COLO668 (cell line): ENCODE measurements at regions not wholly inside any gene's neighbourhood (a gene's known extent, or its start where the extent isn't known, plus 50 kb on each side); places are given as distances from the start of the nearest gene placed in this dataset.
A peak's percentile ranks its signal among the peaks of the same experiment; 100 is the strongest.

Experiments used
- DNase-seq: peaks from one replicate; lab custom pipeline; 2025; ENCODE audit not compliant: unreplicated experiment; lab: John Stamatoyannopoulos, UW

DNA sequence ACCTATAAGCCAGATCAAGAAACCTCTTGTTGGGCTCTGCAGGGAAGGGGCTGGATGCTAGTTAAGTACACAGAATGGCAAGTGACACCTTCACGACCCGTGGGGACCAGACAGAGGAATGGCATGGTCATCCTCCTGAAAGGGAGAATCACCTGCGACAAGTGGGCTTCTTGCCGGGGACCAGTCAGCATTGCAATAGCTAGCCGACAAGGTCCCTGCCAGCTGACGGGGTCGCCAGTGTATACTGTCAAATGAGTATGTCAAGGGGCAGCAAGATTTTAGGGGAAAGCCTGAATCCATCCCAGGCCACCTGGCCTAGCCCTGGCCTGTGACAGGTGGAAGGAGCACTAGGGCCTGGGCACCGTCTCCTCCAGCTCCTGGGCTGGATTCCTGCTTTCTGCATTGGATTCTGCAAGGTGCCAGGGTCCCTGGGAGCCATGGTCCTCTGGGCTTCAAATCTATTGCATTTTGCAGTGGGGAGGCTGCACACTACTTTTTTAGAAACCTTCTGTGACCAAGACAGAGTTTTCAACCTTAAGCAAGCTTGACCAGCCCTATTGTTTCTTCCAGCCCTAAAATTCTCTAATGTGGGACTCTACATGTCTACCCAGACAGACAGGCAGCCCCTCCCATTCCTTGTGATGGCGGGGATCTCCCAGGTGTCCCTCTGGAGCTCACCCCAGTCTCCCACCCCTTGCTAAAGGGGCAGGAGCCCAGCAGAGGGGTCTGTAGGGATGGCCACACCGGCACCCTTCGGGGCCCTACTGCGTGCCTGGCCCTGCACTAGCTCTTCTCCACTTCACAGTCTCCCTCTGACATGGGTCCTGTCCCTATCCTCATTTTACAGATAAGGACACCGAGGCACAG lies 178.5 kb downstream of the GLI2 start:
- no peak for DNase-seq

DNA sequence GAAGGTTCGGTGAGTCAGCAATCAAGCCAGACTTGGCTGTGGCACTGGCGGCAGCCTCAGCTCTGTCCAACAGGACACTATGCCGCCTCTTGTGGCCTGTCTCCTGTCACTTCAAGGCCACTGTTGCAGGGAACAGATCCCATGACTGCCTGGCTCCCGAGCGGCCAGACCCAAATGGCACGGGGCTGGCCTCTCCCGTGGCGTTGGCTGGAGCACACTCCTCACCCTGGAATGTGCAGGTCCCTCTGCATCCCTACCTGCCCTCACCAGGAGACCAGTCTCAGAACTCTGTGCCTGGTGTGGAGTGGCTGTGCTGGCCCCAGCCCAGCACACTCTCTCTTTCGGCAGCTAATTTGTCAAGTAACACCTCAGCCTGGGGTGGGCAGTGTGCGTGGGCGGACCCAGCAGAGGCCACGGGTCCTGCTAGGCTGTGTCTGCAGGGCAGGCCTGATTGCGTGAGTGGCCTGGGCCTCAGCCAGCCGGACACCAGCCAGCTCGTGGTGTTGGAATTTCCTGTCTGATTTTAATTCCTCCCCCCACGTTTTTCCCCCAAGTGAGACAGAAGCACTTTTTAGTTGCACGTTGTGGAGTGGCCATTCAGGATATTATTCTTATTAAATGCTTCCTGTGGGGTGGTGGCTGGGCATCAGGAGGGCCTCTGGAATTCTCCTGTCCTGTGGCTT lies 179.3 kb downstream of the GLI2 start:
- no peak for DNase-seq

DNA sequence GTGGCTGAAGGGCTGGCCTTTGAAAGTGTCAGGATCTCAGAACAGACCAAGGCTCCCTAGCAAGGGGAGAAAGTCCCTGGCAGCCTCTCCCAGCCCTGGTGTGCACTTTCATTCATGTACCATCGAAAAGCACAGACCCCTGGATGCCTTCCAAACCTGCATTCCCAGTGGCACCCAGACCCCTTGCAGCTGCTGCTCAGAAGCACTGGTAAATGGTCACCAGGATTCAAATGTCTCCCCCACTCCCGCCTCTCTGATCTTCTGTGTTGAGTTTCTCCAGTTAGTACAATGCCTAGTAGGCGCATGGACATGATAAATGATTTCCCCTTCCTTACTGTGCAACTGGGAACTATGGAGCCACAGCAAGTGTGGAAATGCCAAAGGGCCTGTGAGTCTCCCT lies 180.0 kb downstream of the GLI2 start:
- no peak for DNase-seq

DNA sequence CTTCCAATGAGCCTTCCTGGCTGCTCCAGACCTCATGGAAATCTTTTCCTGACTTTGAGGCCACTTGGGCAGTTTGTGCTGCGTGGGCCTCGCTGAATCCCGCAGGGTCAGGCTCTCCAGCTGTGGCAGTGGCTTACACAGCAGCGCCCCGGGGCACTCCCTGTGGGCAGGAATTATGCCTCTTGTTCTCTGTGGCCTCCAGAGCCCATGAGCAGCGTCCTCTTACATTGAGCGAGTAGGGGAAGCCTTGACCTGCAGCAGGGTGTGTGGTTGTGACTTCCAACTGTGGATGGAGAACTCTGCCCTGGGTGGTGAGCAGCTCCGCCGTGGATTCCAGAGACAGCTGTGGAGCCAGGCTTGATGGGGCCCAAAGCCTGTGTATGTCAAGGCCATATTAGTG lies 180.8 kb downstream of the GLI2 start:
- DNase-seq = no peak

DNA sequence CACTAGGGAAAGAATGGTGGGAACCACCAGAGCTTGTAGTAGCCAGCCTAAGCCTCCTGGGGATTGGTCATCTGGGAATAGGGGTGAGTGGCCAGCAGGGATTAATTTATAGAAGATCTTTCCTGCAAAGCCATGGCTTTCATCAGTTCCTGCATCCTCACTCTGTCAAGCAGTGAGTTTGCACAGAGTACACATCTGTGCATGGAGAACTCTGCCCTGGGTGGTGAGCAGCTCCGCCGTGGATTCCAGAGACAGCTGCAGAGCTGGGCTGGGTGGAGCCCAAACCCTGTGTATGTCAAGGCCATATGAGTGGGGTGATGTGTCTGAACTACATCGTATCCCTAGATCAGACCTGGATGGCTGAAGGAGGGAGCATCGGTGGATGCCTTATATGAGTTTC lies 182.2 kb downstream of the GLI2 start:
- no peak for DNase-seq

DNA sequence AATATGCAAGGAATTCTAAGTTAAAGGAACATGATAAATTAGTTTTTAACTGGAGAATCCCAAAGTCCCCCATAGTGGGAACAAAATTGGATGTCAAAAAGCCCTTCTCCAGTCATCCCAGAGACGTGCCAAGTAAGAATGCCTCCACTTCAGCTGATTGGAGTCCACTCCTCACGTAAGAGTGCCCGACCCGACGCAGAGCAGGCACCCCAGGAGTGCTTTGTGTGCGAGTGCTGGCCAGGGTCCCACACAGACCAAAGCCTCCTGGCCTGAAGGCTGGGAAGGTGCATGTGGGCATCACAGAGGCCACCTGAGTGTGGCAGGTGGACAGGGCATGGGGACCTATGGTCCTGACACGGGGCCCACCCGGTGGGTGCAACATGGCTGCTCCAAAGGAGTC lies 183.5 kb downstream of the GLI2 start:
- DNase-seq = no peak

DNA sequence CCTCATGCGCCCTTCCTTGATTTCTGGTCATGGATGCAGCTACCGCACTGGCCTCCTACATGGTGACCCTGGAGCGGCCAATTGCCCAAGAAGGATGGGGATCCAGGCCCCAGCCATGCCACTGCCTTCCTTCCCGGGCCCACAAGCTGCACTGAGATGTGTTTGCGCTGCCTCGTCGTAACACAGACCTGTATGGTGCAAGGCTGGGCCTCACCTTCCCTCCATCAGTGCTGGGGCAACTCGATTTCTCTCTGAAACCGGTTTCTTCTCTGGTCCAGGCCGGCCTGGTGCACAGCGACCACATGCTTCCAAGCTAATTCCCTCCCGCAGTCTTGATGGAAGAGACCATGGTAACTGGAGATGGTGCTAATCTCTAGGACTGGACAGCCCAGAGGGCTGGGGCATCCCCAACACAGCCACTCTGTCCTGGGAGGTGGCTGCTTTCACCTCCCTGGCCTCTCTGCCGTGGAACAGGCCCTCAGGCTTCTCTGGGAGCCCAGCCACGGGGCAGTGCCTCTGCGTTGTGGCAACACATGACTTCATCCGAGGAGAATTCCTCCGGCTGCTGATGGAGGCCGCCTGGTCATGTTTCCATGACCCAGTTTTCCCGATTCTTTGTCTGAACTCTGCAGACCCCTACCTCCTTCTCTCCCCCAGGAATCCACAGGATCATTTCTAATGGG lies 184.2 kb downstream of the GLI2 start:
- no peak for DNase-seq

DNA sequence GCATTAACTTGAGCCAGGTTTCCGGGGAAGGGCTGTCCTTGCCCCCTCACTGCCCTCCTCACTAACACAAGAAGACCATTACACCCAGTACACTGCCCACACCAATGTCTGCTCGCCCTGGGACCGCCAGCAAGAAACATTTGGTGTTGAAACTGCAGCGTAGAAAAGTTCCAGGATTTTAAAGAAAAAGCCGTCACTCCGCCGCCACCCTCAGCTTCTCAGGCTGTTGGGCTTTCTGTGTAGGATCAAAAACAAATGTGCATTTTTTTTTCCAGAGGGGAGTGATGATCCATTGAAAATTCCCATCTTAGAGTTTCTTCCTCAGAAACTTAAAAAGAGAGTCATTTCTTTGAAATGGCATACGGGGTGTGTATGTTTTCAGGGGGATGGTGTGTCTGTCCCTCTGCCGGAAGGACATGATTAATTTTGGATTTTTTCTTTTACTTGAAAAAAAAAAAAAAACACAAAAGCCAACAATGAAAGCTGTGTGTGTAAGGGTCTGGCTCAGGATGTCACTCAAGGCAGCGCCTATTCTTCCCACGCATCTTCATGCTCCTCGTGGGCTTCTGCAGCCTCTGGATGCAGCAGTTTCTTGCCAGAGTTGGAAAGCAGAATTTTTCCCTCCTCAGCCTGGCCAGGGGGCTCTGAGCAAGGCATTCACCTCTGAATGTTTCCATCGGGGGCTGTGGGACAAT lies 184.9 kb downstream of the GLI2 start:
- no peak for DNase-seq

DNA sequence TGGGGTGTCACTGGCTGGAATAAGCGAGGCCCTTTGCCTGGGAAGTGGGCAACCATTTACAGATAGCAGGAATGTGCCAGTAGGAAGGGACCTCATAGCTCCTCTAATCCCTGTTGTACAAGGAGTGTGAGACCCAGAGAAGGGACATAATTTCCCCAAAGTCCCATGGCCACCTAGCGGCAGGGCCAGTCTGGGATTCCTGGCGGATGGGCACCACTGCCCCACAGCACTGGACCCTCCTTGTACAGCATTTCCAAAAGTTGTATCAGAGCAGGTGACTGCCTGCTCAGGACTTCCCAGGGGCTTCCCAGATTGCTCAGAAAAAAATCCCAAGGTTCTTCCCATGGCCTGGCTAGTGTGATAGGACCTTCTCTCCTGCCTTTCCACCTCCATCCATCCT lies 185.8 kb downstream of the GLI2 start:
- no peak for DNase-seq

DNA sequence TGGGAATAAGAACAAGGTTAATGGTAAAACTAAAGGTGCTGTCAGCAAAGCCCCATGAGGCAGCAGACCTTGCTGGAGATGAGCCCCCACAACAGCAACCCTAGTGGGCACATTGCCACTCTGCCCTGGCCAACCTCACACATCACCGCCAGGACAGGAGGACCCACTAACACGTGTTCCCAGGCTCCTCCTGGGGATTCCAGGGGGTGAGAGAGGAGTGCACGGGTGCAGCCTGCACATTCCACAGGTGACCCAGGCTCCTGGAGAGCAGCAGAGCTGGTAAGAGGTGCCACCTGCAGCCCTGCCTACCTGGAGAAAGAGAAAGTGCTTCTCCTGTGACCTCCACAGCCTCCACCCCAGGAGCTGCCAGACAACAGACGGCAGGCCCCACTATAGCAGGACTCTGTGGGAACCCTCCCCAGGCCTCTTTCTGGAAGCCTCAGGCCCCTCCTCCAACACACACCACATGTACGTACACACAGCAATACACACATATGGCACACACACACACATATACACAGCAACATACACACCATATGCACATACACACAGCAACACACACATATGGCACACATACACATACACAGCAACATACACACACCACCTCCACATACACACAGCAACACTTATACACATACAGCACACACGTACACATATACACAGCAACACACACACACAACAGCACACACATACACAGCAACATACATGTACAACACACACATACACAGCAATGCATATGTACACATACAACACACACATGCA lies 187.1 kb downstream of the GLI2 start:
- DNase-seq = no peak

DNA sequence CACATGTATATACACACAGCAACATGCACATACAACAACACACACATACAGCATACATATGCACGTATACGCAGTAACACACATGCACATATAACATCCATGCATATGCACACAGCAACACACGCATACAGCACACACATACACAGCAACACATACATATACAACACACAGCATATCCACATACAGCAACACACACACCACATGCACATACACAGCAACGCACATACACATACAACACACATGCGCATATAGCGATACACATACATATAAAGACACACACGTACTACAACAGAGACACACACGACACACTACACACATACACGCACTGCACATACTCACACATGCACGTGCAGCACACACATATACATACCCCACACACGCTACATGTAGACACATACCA lies 187.8 kb downstream of the GLI2 start:
- DNase-seq = no peak

DNA sequence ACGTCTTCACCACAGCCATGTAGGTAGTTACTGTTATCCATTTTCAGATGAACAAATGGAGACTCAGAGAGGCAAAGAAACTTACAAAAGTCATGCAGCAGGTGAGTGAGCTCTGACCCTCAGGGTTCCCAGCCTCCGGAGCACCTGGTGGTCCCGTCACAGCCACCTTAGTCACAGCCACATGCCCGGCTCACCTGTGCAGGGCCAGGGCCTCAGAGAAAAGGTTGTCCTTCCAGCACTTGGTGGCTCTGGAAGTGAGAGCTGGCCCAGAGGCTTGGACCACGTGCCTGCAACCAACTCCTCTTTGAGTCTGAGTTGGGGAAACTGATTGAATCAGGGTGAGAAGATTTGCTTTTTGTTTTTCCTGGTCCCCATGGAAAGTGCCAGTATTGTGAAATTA lies 189.3 kb downstream of the GLI2 start:
- DNase-seq = no peak

DNA sequence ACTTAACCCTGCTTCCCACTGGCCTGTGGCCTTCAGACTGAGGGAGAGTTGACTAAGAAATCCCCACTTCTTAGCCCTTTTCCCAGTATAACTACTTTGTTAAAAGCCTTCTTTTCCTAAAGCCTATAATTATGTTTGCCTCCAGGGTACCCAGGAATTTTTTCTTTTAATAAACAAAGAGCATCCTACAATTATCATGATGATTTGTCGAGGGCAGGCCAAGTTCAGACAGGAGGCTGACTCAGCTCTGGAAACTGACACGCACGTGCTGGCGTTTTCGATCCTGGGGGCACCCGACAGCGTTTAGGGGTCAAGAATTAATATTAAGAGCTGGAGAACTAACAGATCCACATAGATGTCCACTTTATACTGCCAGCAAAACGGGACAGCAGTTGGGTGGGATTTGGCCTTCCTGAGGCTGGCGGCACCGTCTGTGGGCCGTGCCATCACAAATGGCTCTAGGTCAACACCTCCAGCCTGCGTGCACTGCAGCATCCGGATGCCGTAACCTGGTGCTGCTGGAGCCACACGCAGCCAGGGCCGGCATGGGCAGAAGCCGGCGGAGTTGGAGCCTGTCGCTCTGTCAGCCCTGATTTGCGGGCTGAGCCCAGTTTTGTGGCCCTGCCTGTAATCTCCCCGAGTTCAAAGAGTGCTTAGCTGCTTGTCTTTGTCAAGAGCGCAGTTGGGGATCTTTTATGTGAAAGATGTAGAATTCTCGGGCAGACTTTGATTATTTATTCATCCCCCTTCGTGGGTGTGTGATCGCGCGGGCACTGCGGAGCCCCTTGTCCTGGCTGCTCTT lies 191.0 kb downstream of the GLI2 start:
- no peak for DNase-seq

DNA sequence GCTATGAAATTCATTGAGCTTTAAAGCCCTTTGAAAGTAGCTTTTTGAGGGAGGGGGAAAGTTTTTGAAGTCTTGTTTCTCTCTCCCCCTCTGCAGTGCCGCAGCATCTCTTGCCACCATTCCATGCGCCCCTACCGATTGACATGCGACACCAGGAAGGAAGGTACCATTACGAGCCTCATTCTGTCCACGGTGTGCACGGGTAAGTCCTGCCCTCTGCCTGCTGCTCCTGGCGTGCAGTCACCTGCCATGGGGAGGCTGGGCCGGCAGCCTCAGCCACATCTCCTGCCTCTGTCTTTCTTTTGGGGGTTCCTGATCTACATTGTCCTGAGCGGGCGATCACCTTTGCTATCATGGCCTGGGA lies 191.6 kb downstream of the GLI2 start:
- DNase-seq = peak; percentile 28

DNA sequence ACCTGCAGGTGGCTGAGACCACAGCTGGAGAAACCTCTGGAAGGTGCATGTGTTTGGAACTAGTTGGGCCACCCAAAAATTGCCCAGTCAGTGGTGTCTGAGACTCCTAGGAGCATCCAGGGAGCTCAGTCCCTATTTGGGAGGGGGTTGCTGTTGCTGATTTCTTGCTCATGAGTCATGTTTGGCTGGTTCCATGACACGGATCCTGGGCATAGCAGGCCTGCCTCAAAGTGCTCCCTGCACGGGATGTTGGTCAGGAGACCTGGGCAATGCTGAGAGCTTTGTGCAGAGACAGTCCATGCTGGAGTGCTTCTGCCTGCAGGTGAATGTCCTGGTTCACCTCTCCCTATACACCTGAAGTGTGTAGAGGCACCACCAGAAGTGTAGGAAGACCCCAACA lies 194.2 kb downstream of the GLI2 start:
- DNase-seq = no peak

DNA sequence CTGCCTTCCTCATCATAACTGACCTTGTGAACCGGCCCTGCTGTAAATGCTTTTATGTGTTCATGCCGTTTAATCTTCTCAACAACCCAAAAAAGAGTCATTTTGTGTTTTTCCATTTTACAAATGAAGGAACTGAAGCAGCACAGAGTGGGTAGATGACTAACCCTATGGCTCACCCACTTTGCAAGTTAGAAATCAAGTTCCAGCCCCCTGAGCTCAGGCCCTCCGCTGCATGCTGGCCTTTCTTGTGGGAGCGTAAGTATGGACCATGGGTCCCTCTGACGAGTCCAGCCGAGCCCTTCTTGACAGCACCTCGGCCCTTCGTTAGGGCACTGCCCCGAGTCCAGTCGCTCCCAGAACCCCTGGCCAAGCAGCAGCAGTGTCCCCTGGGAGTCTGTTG lies 194.6 kb downstream of the GLI2 start:
- DNase-seq = no peak

DNA sequence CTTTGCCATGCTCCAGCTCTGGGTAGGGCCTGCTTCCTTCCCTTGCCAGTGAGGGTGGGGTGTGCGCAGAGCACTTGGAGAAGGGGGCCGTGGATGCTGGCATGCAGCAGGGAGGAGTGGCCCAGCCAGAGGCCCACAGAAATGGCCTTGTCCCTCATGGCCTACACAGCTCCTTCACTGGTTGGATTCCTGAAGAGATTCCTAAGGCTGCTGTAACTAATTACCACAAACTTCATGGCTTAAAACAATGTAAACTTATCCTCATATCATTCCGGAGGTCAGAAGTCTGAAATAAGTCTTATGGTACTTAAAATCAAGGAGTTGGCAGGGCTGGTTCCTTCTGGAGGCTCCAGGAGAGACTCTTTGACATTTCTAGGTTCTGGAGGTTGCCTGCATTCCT lies 195.2 kb downstream of the GLI2 start:
- DNase-seq = no peak

DNA sequence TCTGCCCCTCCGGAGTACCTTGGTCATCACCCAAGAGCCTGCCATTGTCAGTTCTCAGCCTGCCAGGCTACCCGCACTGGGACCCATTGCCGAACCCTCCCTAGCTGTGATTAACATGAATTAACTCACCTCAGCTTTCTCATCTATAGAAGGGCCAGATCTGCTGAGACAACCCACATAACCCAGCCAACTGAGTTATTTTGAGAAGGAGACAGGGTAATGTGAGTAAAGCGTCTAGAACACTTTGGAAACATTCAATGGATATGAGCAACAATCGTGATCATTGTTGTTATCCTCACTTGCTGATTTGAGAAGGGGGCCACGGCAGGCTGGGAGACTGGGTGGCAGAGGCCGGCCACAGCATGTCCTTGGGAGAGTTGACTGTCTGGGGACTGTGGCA lies 196.8 kb downstream of the GLI2 start:
- no peak for DNase-seq

DNA sequence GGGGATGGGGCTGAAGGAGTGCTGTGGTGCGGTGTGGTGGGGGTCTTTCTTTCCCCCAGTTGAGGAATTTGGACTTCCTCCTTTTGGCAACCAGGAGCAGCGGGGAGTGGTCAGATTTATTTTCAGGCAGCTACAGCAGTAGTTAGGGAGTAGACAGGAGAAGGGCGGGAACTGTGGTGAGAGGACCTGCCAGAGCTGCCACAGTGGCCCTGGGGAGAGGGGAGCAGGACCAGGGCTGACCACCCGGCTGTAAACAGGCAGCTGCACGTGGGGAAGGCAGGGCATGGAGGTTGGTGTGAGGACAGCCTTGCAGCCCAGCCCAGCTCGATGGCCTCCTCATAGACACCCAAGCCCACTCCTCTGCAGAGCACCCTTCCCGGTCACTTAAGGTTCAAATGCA lies 197.2 kb downstream of the GLI2 start:
- no peak for DNase-seq
